Tibial nerve (tissue), 3 donors: ENCODE measurements at regions not wholly inside any gene's neighbourhood (a gene's known extent, or its start where the extent isn't known, plus 50 kb on each side); places are given as distances from the start of the nearest gene placed in this dataset.

Source experiments
- POLR2A ChIP-seq, 2 donors: fragments of 450-650 bp; IDR thresholded peaks; one replicate each; pipeline ENCODE4 v1.6.1; 2017; ENCODE audit warnings: antibody characterized with exemption in 2 of 2, mild to moderate bottlenecking in 2 of 2, moderate library complexity in 2 of 2
- TF ChIP-seq, protein P1 (sequence below), 5 experiments: fragments of 200-600 bp in 3 of 5; fragments of 450-650 bp in 2 of 5; sonication (generic) in 3 of 5; IDR thresholded peaks; one replicate each; pipeline ENCODE4 v1.5.1; 2016 to 2019; ENCODE audit warnings: antibody characterized with exemption in 5 of 5, mild to moderate bottlenecking in 3 of 5, moderate library complexity in 2 of 5

DNA sequence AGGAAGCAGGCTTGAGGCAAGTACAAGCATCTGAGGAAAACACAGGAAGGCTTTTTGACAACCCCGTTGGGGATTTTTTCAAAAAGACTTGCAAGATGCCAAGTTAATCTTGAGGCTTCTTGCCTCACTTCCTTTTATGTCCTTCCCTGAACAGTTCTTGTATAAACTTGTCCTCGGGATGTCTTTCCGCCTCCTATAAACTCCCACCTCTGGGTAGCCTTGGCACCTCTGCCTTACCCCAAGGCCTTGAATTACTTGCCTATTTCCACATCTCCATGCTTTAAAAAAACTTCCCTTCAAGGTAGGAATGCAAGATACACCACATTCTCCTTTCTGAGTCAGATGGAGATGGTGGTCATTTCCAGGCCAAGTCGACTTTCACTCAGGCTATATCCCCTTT lies 106.4 kb upstream of the RBBP8 start:
- TF ChIP-seq, protein P1, sequence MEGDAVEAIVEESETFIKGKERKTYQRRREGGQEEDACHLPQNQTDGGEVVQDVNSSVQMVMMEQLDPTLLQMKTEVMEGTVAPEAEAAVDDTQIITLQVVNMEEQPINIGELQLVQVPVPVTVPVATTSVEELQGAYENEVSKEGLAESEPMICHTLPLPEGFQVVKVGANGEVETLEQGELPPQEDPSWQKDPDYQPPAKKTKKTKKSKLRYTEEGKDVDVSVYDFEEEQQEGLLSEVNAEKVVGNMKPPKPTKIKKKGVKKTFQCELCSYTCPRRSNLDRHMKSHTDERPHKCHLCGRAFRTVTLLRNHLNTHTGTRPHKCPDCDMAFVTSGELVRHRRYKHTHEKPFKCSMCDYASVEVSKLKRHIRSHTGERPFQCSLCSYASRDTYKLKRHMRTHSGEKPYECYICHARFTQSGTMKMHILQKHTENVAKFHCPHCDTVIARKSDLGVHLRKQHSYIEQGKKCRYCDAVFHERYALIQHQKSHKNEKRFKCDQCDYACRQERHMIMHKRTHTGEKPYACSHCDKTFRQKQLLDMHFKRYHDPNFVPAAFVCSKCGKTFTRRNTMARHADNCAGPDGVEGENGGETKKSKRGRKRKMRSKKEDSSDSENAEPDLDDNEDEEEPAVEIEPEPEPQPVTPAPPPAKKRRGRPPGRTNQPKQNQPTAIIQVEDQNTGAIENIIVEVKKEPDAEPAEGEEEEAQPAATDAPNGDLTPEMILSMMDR (IDR thresholded peaks at IDR 0.05), result no peak
- no peak for TF ChIP-seq POLR2A (IDR thresholded peaks at IDR 0.05)
